AG08395 (cell line): ENCODE measurements at regions not wholly inside any gene's neighbourhood (a gene's known extent, or its start where the extent isn't known, plus 50 kb on each side); places are given as distances from the start of the nearest gene placed in this dataset.
A peak's percentile ranks its signal among the peaks of the same experiment; 100 is the strongest.
"Not testable (repeated sequence)": the region's sequence is repeated elsewhere in the genome, so short reads cannot be mapped to it uniquely, and the experiment has no call there.

Source experiments
- DNase-seq: peaks from one replicate; pipeline ENCODE4 v3.0.0; 2012; ENCODE audit warnings: mixed read lengths, low spot score

DNA sequence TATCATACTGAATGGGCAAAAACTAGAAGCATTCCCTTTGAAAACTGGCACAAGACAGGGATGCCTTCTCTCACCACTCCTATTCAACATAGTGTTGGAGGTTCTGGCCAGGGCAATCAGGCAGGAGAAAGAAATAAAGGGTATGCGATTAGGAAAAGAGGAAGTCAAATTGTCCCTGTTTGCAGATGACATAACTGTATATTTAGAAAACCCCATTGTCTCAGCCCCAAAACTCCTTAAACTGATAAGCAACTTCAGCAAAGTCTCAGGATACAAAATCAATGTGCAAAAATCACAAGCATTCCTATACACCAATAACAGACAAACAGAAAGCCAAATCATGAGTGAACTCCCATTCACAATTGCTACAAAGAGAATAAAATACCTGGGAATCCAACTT is 52.5 kb upstream of the CCDC71L start:
- not testable (repeated sequence) for DNase-seq

DNA sequence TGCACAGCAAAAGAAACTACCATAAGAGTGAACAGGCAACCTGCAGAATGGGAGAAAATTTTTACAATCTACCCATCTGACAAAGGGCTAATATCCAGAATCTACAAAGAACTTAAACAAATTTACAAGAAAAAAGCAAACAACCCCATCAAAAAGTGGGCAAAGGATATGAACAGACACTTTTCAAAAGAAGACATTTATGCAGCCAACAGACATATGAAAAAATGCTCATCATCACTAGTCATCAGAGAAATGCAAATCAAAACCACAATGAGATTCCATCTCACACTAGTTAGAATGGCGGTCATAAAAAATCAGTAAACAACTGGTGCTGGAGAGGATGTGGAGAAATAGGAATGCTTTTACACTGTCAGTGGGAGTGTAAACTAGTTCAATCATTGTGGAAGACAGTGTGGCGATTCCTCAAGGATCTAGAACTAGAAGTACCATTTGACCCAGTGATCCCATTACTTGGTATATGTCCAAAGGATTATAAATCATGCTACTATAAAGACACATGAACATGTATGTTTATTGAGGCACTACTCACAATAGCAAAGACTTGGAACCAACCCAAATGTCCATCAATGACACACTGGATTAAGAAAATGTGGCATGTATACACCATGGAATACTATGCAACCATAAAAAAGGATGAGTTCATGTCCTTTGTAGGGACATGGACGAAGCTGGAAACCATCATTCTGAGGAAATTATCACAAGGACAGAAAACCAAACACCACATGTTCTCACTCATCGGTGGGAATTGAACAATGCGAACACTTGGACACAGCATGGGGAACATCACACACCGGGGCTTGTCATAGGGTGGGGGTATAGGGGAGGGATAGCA is 53.9 kb upstream of the CCDC71L start:
- not testable (repeated sequence) for DNase-seq

DNA sequence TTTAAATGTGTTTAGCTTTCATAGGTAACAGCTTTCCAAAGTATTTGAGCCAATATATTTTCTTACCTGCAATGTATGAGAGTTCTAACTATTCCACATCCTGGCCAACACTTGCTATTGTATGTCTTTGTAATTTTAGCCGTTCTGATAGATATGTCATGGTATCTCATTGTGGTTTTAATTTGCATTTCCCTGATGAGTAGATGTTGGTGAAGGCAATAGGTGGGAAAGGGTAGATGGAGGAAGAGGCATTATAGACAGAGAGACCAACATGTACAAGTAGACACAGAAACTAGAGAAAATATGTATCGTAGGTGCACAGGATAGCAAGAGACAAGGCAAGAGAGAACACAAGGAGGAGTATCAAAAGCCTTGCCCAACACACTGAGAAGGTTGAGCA is 54.8 kb upstream of the CCDC71L start:
- no peak for DNase-seq

DNA sequence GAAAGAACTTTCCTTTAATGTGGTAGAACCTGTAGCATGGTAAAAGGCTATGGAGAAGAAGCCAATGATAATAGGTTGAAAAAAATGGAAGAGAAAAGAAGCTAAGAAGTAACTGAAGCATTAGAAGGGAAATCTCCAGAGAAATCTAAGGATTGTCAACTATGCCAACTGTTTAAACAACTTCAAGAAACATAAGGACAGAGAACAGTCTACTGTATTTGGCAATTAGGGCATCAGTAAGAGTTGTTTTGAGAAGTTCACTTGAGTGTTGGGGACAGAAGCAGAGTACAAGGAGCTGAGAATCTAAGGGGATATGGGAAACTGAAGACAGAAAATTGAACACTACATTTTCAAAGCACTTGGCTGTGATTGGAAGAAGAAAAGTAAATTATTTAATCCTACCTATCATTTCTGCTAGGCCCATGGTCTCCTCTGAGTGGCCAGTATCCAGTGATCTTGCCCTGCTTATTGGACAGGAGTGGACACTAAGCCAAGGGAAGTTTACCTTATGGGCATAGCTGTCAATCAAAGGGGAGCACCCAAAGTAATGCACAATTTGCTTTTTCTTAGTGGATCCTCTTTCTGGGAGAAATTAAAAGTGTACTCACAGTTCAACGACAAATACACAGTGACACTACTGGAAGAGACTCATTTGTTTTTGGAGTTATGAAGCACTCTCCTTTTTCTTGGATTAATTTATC is 56.4 kb upstream of the CCDC71L start:
- no peak for DNase-seq

DNA sequence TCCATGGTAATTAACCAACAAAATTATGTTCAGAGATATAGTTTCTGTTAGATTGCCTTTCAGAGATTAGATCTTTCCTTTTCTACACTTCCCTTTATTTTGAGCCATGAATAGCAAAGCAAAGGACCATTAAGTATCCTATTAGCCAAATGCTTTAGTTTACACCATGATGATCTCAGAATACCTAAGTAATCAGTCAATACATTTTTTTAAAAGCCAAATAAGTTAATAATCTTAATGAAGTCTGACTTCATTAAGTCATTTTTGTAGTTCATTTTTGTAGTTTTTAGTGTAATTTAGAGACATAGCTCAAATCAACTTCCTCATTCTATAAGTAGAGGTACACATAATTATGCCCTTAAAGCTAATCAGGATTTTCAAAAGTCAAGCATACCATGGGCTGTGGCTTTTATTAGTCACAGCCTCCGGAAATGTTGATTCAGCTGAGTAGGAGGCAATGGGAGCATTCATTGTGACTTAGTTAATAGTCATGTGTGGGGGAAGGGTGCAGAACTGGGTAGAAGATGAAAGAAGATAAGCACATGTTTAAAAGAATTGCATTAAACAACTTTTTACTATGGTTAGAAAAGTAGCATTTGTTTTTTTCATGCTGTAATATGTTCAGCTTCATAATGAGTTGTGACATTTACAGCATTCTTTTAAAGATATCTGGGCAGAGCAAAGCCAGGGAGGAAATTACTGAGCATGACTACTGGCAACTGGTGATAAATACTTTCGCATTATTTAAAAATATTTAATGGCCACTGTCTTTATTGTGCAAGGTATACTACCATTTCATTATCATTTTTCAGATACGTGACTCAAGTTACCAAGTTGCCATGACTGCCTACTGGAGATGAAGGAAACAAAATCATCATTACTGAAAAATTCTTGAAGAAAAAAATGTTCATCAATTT is 57.3 kb upstream of the CCDC71L start:
- DNase-seq = peak; percentile 91

DNA sequence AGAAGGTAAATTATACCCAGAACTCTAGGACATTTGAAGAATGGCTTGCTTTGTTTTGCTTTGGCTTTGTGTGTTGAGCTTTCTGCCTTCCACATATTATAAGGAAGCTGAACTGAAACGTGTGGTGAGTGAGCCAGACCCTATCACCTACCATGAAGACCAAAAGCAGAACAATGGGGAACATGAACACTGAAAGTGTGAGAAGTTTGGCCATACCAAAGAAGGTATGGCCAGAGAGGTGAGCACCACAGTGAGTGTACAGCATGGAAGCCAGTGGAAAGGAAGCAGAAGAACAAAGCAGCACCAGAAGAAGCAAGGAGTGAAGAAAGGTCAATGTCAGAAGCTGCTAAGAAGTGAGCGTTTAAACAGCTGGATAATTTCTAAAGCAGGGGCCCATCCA is 59.7 kb upstream of the CCDC71L start:
- DNase-seq = no peak

DNA sequence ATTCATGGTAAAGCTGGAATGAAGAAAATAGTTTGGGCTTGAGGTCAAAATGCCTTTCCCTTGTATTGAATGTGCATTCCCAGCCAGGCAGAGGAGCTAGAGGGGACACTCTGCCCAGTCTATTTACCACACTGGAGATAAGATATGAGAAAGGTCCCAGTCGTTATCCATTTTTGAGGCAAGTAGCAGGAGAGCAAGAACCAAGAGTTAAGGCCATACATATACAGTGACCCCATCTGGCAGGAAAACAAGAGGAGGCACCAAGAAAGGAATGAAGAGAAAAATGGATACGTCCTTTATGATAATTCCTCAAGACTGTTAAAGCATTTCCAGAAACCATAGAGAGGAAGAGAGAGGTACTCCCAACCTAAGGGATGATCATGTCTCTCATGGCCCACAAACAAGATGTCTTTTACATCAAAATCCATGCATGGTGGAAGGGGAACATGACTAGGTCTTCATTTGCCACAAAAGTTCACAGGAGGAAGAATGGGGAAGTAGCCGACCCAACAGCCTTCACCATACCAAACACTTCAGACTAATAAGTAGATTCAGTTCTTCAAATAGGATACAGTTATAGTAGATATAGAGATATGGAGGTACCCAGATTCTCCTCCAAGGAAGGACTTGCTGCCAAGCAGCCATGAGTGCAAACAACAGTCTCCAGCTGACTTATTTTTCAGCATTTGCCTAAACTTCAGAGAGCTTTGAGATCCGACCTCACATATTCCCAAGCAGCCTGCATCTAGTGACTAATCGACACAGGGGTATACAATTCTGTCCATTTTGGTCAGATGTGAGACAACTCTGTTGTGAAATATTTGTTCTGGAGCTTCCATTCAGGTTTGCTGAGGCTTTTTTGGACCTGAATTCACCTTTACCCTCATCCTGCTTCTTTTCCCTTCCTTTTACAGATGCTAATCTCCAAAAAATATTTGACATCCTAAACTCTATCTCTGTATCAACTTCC is 61.1 kb upstream of the CCDC71L start:
- DNase-seq = no peak

DNA sequence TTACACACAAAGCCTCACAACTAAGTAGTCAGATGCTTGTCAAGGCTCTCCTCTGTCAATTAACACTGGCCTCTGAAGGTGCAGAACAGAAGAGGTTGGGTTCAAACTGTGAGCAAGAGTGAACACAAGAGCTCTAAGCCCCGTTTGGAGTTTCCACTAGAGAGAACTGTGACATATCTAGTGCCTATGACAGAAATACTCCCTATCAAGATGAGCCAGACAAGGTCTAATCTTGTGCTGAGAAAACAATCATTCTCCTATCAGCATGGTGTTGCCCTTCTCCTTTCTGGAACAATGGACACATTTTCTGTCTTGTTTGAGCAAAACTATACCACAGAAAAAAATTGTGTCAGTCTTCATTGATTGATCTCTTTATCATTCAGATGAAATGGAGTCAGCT is 62.4 kb upstream of the CCDC71L start:
- DNase-seq = no peak

DNA sequence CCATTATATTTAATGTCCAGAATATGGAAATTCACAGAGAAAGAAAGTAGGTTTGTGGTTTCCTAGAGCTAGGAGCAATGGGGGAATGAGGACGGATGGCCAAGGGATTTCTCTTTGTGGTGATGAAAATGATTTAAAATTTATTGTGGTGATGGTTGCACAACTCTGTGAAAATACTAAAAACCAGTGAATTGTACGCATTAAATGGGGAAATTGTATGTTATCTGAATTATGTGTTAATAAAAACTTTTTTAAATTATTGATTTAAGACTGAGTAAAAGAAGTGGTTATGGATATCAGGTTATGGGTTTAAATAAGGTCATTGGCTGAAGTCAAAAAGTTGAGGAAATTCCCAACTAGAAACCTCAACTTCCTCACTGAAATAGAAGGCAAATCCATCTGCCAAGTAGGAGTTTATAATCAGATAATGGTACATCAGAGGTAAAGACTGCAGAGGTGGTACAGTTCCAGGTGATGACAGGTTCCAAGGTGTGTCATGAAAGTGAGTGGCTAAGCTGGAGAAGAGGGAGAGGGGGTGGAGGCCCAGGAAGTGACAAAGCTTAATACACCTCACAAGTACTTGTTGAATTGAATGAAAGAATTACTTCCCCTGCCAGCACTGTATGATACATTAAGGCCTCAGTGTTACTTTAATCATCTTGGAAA is 68.9 kb upstream of the CCDC71L start:
- no peak for DNase-seq

DNA sequence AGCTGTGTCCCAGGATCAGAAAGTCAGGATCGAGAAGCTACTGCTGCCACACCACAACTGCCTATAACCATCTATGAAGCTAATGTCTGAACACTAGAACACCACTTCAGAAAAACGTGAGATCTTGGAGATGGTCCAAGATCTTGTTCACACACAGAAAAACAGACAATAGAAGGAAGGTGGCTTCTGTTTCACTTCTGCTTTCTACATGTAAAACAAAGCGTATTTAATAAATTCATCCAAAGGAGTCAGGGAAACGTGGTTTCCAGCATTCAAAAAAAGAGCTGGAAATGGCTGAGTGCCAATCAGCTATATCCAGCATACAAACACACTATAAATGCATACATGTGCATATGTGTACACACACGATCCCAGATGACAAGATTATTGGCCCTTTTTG is 70.2 kb upstream of the CCDC71L start:
- DNase-seq = no peak

DNA sequence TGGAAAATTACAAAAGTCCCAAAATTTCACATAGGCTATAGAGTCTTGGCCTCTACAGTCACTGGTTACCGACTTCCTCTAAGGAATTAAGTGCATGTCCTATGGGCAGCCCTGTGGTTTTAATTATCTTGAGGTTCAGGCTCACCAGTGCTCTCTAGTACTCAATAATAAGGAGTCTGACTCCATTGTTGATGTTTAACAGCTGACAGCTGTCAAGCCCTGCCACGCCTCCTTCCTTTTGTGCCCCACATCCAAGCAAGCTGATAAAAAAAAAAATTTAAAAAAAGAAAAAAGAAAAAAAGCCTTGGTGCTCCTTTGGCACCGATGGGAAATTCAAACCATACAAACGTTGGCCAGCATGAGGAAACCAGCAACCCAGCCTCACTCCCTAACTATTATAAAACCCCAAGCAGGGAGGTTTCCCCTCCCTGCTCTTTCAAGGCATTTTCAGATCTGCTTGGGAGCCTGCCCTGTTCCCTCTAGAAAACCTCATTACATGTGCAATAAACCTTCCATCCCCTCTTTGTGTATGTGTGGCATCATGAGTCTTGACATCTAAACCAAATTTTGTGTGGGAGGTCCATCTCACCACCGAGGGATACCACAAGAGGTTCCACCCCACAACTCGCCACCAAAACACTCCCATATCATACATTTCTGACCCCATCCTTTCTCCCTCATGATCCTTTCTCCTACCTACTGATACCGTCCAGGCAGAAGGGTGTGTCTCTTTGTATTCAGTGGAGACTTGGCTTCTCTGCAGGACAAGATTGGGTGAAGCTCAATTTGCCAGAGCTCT is 70.9 kb upstream of the CCDC71L start:
- no peak for DNase-seq

DNA sequence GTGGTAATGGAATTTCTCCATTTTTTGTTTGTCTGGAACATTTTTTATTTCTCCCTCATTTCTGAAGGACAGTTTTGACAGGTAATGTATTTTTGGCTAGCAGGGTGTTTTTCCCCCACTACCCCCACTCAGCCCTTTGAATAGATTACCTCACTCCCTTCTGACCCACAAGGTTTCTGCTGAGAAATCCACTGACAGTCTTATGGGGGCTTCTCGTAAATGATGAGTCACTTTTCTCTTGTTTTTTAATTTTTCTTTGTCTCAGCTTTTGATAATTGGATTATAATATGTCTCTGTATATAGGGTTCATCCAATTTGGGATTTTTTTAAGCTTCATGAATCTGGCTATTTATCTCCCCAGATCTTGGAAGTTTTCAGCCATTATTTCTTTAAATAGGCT is 74.7 kb upstream of the CCDC71L start:
- no peak for DNase-seq

DNA sequence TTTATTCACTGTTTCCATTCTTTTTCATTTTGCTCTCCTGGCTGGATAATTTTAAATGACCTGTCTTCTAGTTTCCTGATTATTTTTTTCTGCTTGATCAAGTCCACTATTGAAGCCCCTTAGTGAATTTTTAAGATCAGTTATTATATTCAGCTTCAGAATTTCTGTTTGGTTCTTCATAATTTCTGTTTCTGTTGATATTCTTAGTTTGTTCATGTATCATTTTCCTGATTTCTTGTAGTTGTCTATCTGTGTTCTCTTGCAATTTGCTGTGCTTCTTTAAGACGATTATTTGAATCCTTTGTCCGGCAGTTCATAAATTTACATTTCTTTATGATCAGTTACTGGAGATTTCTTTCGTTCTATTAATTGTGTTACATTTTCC is 75.2 kb upstream of the CCDC71L start:
- DNase-seq = no peak

DNA sequence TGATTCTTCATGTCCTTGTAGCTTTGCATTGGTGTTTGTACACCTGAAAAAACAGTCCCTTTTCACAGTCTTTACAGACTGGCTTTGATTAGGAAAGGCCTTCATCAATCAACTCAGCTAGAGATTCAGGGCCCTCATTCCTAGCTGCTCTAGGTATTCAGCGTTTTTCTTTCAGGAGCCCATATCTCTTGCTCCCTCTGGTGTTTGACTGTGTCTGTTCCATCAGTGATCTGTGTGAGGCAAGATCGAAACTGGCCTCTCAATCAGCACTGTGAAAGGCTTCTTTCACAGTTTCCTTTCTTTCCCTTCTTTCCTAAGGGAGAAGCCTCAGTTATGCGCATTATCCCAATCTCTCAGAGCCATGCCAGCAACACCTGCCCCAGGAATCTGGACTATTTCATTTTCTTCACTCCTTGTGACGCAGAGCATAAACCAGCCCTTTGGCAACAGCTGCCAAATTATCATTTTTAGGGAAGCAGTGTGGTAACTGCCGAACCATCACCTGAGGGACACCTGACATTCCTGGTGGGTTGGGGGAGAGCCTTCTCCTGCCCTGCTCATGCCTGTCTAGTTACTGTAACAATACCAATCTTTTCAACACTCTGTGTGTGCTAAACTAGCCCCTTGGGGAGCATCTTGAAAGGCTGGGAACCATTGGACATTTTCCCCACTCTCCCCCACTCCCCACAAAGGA is 75.7 kb upstream of the CCDC71L start:
- peak; percentile 75 for DNase-seq

DNA sequence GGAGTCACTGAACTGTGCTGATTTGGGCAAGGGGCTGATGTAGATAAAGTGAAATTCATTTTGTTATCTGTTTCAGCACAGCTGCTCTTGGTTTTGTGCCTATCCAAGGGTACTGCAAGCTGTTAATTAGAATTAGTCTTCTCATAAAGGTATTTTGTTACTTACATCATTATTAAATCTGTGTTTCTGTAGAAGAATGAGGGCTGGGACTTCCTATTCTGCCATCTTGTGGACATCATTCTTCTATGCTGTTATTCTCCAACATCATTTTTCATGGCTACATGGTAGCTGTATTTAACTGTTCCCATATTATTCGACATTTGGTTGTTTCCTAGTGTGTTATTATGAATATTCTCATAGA is 76.2 kb upstream of the CCDC71L start:
- DNase-seq = no peak

DNA sequence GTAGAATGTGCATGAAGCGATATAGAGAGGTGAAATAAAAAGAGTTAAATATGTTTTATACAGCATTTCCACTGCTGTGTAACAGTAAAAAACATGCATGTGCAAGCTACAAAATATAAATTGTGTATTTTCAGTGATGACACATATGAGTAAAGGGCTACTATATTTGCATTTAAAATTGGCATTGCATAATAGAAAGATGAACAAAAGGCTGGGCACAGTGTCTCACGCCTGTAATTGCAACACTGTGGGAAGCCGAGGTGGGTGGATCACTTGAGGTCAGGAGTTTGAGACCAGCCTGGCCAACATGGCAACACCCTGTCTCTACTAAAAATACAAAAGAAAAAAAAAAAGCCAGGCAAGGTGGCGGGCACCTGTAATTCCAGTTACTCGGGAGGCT is 79.8 kb upstream of the CCDC71L start:
- no peak for DNase-seq

DNA sequence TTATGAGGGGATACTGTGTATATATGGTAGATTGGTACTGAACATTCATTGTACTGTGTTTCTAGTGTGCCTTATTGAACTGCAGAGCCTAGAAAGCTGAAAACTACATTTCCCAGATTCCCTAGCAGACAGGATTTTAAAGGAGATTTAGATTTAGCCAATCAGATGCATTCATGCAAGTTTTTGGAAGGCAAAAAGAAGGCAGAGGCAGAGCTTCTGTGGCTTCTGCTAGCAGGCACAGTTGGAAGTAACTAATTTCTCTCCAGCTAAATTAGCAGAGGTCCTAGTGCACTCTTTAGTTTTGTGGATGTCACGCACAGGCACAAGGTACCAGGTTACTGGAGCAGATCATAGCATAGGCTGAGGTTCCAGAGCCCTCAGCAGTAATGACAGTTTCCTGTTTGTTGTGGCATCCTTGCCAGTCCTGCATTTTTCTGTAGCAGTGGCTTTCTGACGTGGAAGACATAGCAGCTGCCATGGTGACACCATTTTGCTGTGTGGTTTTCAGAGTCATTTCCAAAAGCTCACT is 83.7 kb upstream of the CCDC71L start:
- peak; percentile 32 for DNase-seq

DNA sequence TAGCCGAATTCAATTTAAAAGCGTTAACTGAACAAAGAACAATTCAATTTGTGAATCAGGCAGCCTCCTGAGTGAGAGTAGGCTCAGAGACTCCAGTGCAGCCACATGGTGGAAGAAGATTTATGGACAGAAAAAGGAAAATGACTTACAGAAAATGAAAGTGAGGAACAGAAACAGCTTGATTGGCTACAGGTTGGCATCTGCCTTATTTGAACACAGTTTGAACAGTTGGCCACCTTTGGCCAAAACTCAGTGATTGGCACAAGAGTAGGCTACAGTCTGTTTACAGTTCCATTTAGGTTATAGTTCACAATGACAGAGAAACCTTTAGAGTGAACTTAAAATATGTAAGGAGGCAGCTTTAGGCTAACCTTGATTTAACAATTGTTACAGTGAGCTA is 86.3 kb upstream of the CCDC71L start:
- DNase-seq = not testable (repeated sequence)

DNA sequence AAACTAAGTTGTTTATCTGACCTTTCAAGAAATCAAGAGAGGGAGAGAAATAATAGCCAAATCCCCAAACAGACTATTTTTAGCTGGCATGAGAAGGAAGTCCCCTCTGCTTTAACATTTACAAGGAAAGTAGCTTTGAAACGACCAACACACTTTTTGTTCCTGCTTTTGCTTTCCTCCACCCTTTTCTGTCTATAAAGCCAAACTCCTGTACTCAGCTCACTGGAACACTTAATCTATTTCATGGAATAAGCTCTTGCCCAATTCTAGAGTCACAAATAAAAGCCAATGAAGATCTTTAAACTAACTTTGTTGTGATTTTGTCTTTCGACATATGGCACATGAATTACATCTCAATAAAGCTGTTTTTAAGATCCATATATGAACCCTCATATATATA is 86.8 kb upstream of the CCDC71L start:
- no peak for DNase-seq
